ENCODE measurements at regions not wholly inside any gene's neighbourhood (a gene's known extent, or its start where the extent isn't known, plus 50 kb on each side); places are given as distances from the start of the nearest gene placed in this dataset.

DNA sequence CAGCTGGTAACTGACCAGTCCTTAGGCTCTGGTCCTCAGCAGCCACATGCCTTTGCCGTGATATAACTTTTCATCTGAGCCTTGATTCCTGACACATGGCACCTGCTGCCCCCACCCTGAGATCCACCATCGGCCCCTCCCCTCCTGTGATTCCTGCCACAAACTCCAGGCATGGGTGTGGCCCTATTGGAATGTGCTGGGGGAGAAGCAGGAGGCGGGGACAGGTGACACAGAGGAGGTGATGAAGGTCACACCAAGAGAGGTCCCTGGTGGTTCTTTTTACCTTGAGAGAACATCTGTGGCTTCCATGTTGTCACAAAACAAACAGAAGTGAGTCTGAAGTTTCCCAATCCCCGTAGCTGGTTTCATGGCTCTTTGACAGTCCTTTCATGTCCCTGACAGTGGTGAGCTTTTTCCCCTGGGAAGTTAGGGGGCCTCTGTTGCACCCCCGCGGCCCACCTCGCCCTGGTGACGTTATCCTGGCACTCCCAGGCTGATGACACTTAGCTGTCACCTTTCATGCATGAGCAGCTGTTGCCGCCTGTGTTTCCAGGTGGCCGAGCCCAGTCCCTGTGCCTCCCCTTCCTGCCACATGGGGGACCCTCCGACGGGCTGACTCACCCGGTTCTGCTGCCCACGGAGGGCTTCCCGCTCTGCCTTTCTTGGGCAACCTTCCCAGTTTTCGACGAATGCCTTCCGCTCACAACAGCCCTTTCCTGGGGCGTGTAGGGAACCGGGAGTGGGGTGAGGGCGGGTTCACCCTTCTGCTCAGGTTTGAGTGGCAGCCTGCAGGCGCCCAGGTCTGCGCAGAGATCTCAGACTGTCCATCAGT, 66.3 kb upstream of the GLI2 start:
- DNase-seq = peak; percentile 89

DNA sequence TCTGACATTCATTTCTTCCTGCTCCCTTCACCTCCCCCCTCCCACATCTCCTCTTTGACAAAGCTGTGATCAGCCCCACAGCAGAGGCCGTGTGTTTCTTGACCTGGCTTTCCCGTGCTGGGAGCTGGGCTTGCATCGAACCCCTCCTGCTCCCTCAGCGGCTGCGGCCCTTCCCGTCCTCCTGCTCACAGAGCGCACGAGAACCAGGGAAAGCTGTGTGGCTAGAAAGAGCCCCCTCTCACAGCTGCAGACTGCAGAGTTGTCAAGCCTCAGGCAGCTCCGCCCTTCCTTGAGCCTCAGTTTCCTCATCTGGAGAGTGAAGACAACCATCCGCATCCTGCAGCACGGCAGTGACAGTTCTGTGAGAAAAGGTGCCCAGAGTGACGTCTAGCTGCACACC, 65.7 kb upstream of the GLI2 start:
- no peak for DNase-seq

- peak; percentile 33 for DNase-seq
These were observed 65.3 kb upstream of the GLI2 start for GRCh38 chr2:120670371-120670770.

- DNase-seq = no peak
These were observed 64.7 kb upstream of the GLI2 start for GRCh38 chr2:120670771-120671480.

GRCh38 chr2:120672526-120673204, 63.0 kb upstream of the GLI2 start:
- DNase-seq = no peak

GRCh38 chr2:120673205-120673550, 62.5 kb upstream of the GLI2 start:
- no peak for DNase-seq

- no peak for DNase-seq
These were observed 62.1 kb upstream of the GLI2 start for GRCh38 chr2:120673571-120674061.

DNA sequence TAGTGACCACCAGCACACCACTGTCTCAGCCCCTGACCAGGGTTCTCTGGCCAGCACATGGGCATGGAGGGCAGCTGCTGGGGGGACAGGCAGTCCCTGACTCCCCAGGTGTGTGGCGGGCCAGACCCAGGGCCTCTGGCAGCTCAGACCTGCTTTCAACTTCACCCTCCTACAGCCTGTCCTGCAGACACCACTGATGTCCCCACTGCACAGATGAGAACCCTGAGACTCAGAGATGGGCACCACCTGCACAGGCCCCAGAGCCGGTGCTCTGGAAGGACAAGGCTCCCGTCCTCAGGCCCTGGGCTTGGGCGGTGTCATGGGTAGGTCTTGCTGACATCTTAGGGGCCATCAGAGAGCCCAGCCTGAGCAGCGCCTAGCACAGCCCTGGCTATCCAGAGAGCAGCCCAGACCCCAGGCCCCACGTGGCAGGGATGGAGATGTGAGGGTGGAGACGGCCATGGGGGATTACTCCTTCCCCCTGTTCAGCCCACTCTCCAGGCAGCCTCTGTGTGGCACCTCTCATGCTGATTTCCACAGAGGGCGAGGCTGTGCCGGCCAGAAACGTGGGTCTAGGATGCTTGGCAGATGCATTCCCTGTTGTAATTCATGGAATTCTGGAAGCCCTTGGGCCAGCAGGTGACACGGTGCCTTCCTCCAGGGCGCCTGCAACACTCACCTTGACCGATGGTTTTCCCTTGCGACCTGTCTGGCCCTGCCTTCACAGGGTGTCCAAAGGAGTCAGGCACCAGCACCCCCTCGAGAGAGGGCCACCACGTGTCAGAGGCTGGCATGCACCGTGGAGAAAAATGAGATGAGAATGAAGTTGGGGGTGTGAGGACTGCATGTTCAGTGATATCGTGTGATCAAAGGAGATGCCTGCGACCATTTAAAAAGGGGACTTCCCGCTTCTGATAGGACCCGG, 61.2 kb upstream of the GLI2 start:
- DNase-seq = no peak

- DNase-seq = peak; percentile 72
These were observed 60.1 kb upstream of the GLI2 start for GRCh38 chr2:120675460-120676130.

DNA sequence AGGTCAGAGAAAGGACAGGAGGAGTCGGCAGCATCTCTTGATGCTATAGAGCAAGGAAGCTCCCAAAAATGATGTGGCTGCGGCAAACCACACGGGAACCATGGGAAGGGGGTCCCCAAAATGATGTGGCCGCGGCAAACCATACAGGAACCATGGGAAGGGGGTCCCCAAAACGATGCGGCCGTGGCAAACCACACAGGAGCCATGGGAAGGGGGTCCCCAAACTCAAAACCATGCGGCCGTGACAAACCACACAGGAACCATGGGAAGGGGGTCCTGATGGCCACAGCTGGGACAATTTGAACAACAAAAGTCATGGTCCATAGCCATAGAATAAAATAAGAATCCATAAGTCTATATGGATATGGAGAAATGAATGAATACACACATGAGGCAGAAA, 58.4 kb upstream of the GLI2 start:
- no peak for DNase-seq

DNA sequence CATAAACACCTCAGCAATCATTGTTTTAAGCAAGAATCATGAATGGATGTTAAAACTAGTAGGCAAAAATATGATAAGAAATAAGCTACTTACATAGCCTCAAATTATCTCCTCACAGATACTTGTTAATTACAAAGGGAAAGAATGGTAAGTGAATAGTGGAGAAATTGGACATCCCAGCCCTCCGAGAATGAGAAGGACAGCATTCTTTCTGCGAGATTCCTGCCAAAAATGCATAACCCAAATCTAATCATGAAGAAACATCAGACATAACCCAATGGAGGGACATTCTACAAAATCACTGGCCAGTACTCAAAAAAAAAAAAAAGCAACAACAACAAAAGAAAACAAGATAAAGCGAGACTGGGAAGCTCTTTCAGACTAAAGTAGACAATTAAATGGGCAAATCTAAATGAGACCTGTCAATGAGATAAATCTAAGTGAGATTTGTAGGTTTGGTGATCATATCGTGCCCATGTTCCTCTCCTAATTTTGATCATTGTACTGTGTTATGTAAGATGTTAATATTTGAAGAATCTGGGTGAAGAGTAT, 57.9 kb upstream of the GLI2 start:
- DNase-seq = no peak

GRCh38 chr2:120678251-120678650, 57.4 kb upstream of the GLI2 start:
- no peak for DNase-seq

DNA sequence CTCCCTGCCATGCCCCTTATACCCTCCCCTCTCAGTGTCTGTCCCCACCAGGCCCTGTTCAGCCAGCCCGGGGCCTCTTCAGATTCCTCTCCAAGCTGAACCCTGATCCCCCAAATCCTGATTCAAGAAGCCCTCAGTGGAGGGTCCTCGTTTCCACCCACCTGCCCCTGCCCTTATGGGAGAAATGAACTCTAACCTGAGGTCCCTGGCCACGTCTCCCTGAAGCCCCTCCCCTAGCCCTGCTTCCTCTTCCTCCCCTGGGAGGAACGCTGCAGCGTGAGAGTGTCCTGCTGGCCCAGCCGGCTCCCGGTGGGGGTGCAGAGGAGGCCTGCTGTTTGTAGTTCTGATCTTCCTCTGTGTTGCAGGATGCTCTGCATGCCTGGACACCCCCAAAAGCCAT, 56.7 kb upstream of the GLI2 start:
- DNase-seq = no peak

- no peak for DNase-seq
These were observed 56.1 kb upstream of the GLI2 start for GRCh38 chr2:120679526-120679925.

- DNase-seq = peak; percentile 94
These were observed 55.4 kb upstream of the GLI2 start for GRCh38 chr2:120680136-120680761.

DNA sequence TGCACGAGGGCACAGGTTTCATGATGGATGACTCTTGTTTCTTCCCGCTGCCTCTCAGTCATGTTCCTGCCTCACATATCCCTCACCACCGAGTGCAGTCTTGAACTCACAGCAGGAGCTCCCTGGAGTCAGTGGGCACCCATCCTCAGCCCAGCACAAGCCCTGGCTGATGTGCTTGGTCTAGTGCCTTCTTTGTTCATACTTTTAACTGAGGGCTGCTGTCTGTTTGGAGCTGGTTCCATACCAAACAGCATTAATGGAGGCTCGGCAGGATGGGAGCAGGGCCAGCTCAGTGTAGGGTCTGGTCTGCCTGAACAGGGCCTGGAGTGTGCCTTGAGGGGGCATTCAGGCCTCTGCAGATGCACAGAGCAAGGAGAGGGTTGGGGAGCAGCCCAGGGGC, 54.5 kb upstream of the GLI2 start:
- DNase-seq = no peak

DNA sequence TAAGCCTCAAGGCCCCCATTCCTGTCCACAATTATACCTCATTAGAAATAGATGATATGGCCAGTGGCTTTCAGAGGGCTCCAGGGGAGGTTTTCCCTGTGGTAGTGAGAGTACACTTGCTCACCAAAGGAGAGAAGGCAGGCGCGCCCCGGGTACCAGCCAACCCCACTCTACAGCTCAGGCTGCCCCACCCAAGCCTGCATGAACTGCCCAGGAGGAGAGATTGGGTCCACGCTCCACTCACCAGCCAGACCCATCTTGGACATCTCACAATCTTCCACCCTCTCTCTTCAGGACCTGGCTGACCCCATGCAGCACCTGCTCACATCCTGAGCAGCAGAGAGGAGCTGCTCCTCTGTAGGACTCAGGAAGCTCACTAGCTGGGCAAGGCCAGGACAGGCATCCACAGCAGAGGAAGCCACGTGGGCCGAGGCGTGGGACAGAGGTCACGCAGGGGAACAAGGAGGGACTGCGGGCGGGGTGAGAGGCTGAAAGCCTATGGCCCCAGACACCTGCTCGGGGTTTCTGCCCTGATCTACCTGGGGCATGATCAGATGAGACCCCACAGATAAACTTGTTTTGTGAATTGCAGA, 53.9 kb upstream of the GLI2 start:
- no peak for DNase-seq

- no peak for DNase-seq
These were observed 53.0 kb upstream of the GLI2 start for GRCh38 chr2:120682654-120683053.

- no peak for DNase-seq
These were observed 52.6 kb upstream of the GLI2 start for GRCh38 chr2:120683081-120683480.

- DNase-seq = no peak
These were observed 52.0 kb upstream of the GLI2 start for GRCh38 chr2:120683701-120684100.

Data from DMS53 (cell line).